HCT116 (cell line): ENCODE measurements at regions not wholly inside any gene's neighbourhood (a gene's known extent, or its start where the extent isn't known, plus 50 kb on each side); places are given as distances from the start of the nearest gene placed in this dataset.

ENCODE experiments used
- ATAC-seq: fragments of 200-7000 bp; cut with Tn5 transposase; 2 replicates; pipeline ENCODE4 v1.9.1; 2020; ENCODE audit warnings: mild to moderate bottlenecking, moderate library complexity
- BruUV-seq: library from RNA; stranded (reverse); fragments of 400-500 nt; replicated peaks from 2 replicates; lab custom pipeline; 2021; lab: Mats Ljungman, UMichigan
- CTCF ChIA-PET: fragments of 300-600 bp; sonication (Branson Sonifier 250); formaldehyde crosslinking; loops from one replicate; lab custom pipeline; 2021; ENCODE audit warnings: antibody characterized with exemption; lab: Charles Lee
- POLR2A ChIA-PET: fragments of 300-600, 350-600 bp; sonication (Branson Sonifier 250); formaldehyde crosslinking; loops from one replicate; lab custom pipeline; 2021; ENCODE audit warnings: antibody characterized with exemption; lab: Charles Lee
- RAD21 ChIA-PET, 2 experiments: fragments of 300-600 bp; sonication (Branson Sonifier 250); formaldehyde crosslinking; loops; one replicate each; lab custom pipeline; 2023; ENCODE audit warnings: low total read pairs in 2 of 2; ENCODE audit not compliant: uncharacterized antibody in 2 of 2, unreplicated experiment in 2 of 2, low non-redundant PET in 1 of 2; lab: Charles Lee
- DNase-seq: peaks from one replicate; pipeline ENCODE4 v3.0.0-alpha.2; 2010; ENCODE audit warnings: low read depth, low spot score
- H2AFZ ChIP-seq: fragments of 200-600 bp; shearing (Covaris generic), sonication (generic); 2 replicates; pipeline ENCODE4 v1.6.1; 2017; ENCODE audit warnings: low read depth, mixed run types, mixed read lengths, antibody characterized with exemption, low read length; ENCODE audit not compliant: poor library complexity, severe bottlenecking
- H3K27ac ChIP-seq: 2 replicates; pipeline ENCODE4 v1.5.1; 2012; ENCODE audit warnings: low read depth, low read length
- H3K27me3 ChIP-seq: fragments of 200-600 bp; sonication (generic); 2 replicates; pipeline ENCODE4 v1.6.1; 2016; ENCODE audit warnings: mixed run types, low read length, mixed read lengths; ENCODE audit not compliant: insufficient read depth
- H3K36me3 ChIP-seq, 2 experiments: fragments of 200-500 bp in 1 of 2; fragments of 200-600 bp in 1 of 2; sonication (Bioruptor generic) in 1 of 2; sonication (generic) in 1 of 2; 2 replicates each; pipeline versions ENCODE4 v1.5.1 to v1.6.1; 2014 to 2016; ENCODE audit warnings: low read length in 2 of 2, inconsistent platforms in 1 of 2, mixed read lengths in 1 of 2, mixed run types in 1 of 2; ENCODE audit not compliant: insufficient read depth in 2 of 2, control insufficient read depth in 1 of 2
- H3K4me1 ChIP-seq, 2 experiments: fragments of 200-600 bp in 1 of 2; sonication (generic) in 1 of 2; 2 replicates each; pipeline versions ENCODE4 v1.5.1 to v1.6.1; 2012 to 2017; ENCODE audit warnings: low read length in 2 of 2, inconsistent platforms in 1 of 2, mild to moderate bottlenecking in 1 of 2, mixed read lengths in 1 of 2, mixed run types in 1 of 2, moderate library complexity in 1 of 2; ENCODE audit not compliant: insufficient read depth in 2 of 2, control insufficient read depth in 1 of 2
- H3K4me2 ChIP-seq: fragments of 200-600 bp; sonication (generic); 2 replicates; pipeline ENCODE4 v1.6.1; 2017; ENCODE audit warnings: mixed run types, low read length, mixed read lengths
- H3K4me3 ChIP-seq, 2 experiments: fragments of 200-600 bp in 1 of 2; sonication (generic) in 1 of 2; replicated peaks in 1 of 2; 2 replicates each; pipeline ENCODE4 v1.5.1; 2011 to 2016; ENCODE audit warnings: low read length in 2 of 2, control low read depth in 1 of 2, low read depth in 1 of 2, mild to moderate bottlenecking in 1 of 2, mixed read lengths in 1 of 2, mixed run types in 1 of 2
- H3K79me2 ChIP-seq: fragments of 200-600 bp; sonication (generic); 2 replicates; pipeline ENCODE4 v1.6.1; 2017; ENCODE audit warnings: mild to moderate bottlenecking, mixed run types, low read length, moderate library complexity, mixed read lengths; ENCODE audit not compliant: insufficient read depth
- H3K9ac ChIP-seq: fragments of 200-600 bp; sonication (generic); 2 replicates; pipeline ENCODE4 v1.6.1; 2016; ENCODE audit warnings: low read length, mixed read lengths
- H3K9me2 ChIP-seq: fragments of 200-600 bp; sonication (generic), shearing (Covaris generic); 2 replicates; pipeline ENCODE4 v1.6.1; 2017; ENCODE audit warnings: mixed run types, mild to moderate bottlenecking, moderate library complexity; ENCODE audit not compliant: insufficient read depth
- H3K9me3 ChIP-seq, 2 experiments: fragments of 200-500 bp in 1 of 2; fragments of 200-600 bp in 1 of 2; sonication (Bioruptor generic) in 1 of 2; sonication (generic) in 1 of 2; 2 replicates each; pipeline ENCODE4 v1.6.1; 2014 to 2017; ENCODE audit warnings: low read length in 2 of 2, mixed read lengths in 2 of 2, inconsistent platforms in 1 of 2, low read depth in 1 of 2, mild to moderate bottlenecking in 1 of 2, mixed run types in 1 of 2, moderate library complexity in 1 of 2; ENCODE audit not compliant: control insufficient read depth in 1 of 2, insufficient read depth in 1 of 2
- H4K20me1 ChIP-seq: fragments of 200-600 bp; sonication (generic), shearing (Covaris generic); 2 replicates; pipeline ENCODE4 v1.6.1; 2017; ENCODE audit warnings: mixed run types, mild to moderate bottlenecking, moderate library complexity; ENCODE audit not compliant: insufficient read depth
- CEBPB ChIP-seq: IDR thresholded peaks from 2 replicates; pipeline ENCODE4 v1.6.1; 2012; ENCODE audit warnings: low read depth
- ELF1 ChIP-seq: IDR thresholded peaks from 2 replicates; pipeline ENCODE4 v1.6.1; 2012; ENCODE audit warnings: low read depth, borderline replicate concordance
- EZH2phosphoT487 ChIP-seq: fragments of 200-600 bp; IDR thresholded peaks from 2 replicates; pipeline ENCODE4 v1.6.1; 2018; ENCODE audit warnings: antibody characterized with exemption, borderline replicate concordance
- FOSL1 ChIP-seq: IDR thresholded peaks from 2 replicates; pipeline ENCODE4 v1.6.1; 2012; ENCODE audit warnings: low read depth
- JUND ChIP-seq: IDR thresholded peaks from 2 replicates; pipeline ENCODE4 v1.6.1; 2012
- POLR2A ChIP-seq: IDR thresholded peaks from 2 replicates; pipeline ENCODE4 v1.7.0; 2011; ENCODE audit warnings: borderline replicate concordance; ENCODE audit not compliant: insufficient read depth, insufficient read length; ENCODE audit errors: extremely low read depth
- POLR2AphosphoS5 ChIP-seq: IDR thresholded peaks from 2 replicates; pipeline ENCODE4 v1.6.1; 2011; ENCODE audit warnings: mild to moderate bottlenecking, low read depth, low read length, moderate library complexity
- RAD21 ChIP-seq: IDR thresholded peaks from 2 replicates; pipeline ENCODE4 v1.6.1; 2012; ENCODE audit warnings: low read depth, mild to moderate bottlenecking
- SIN3A ChIP-seq: IDR thresholded peaks from 2 replicates; pipeline ENCODE4 v1.6.1; 2012; ENCODE audit warnings: low read depth
- SP1 ChIP-seq: IDR thresholded peaks from 2 replicates; pipeline ENCODE4 v1.6.1; 2012; ENCODE audit warnings: low read depth
- SRF ChIP-seq: IDR thresholded peaks from 2 replicates; pipeline ENCODE4 v1.6.1; 2012; ENCODE audit warnings: low read depth
- YY1 ChIP-seq: IDR thresholded peaks from 2 replicates; pipeline ENCODE4 v1.6.1; 2011; ENCODE audit warnings: low read length, low read depth, moderate library complexity, mild to moderate bottlenecking; ENCODE audit not compliant: insufficient replicate concordance; ENCODE audit errors: extremely low read depth
- ZFX ChIP-seq: fragments of 450-650 bp; IDR thresholded peaks from 2 replicates; pipeline ENCODE4 v1.6.1; 2017
- ZNF274 ChIP-seq: fragments of 200-500 bp; sonication (Bioruptor generic); IDR thresholded peaks from 2 replicates; pipeline ENCODE4 v1.6.1; 2014; ENCODE audit warnings: mild to moderate bottlenecking, low read depth, low read length, inconsistent platforms
- intact Hi-C: fragments of 100-400 bp; cut with micrococcal nuclease; formaldehyde crosslinking; loops from 2 replicates; pipeline ENCODE4 v1.10.0; 2022
- TF ChIP-seq, protein P1 (sequence below), 3 experiments: fragments of 200-600 bp in 1 of 3; sonication (generic) in 1 of 3; IDR thresholded peaks in 2 of 3; conservative IDR thresholded peaks in 1 of 3; 2 replicates each; pipeline ENCODE4 v1.5.1; 2012 to 2017; ENCODE audit warnings: low read depth in 2 of 3, low read length in 2 of 3, antibody characterized with exemption in 1 of 3, borderline replicate concordance in 1 of 3, control low read depth in 1 of 3, mild to moderate bottlenecking in 1 of 3, mixed read lengths in 1 of 3, mixed run types in 1 of 3, moderate library complexity in 1 of 3; ENCODE audit not compliant: insufficient read depth in 1 of 3
- TF ChIP-seq, protein P2 (sequence below): IDR thresholded peaks from 2 replicates; pipeline ENCODE4 v1.6.1; 2012; ENCODE audit warnings: low read depth

DNA sequence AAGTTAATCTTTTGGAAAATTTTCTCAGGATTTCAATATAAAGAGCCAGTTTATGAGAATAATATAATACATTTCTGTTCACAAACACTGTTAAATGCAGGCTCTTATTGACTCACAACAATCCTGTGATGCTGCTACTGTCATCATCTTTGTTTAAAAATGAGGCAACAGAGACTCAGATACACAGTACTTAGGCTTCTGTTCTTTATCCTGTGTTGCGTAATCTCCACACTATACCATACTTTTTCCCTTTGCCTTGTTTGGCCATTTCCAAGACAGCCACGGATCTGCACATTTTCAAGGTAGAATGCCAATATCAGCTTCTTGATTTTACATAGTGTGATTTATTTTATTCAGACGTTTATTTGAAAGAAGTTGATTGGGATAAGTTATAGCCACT lies 699.0 kb upstream of the CITED2 start:
- no TSS peak for BruUV-seq
- ATAC-seq (no peak), DNase-seq (no peak)
- TF ChIP-seq RAD21 (no peak), SP1 (no peak), ELF1 (no peak), CEBPB (0 out of 2 replicates have a peak, but pooled peaks have one; percentile 21)
- TF ChIP-seq, protein P1, sequence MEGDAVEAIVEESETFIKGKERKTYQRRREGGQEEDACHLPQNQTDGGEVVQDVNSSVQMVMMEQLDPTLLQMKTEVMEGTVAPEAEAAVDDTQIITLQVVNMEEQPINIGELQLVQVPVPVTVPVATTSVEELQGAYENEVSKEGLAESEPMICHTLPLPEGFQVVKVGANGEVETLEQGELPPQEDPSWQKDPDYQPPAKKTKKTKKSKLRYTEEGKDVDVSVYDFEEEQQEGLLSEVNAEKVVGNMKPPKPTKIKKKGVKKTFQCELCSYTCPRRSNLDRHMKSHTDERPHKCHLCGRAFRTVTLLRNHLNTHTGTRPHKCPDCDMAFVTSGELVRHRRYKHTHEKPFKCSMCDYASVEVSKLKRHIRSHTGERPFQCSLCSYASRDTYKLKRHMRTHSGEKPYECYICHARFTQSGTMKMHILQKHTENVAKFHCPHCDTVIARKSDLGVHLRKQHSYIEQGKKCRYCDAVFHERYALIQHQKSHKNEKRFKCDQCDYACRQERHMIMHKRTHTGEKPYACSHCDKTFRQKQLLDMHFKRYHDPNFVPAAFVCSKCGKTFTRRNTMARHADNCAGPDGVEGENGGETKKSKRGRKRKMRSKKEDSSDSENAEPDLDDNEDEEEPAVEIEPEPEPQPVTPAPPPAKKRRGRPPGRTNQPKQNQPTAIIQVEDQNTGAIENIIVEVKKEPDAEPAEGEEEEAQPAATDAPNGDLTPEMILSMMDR (IDR thresholded peaks at IDR 0.05 in 2 of 3, conservative IDR thresholded peaks at IDR 0.05 in 1 of 3; ENCODE audit: borderline replicate concordance in 1 of 3, insufficient read depth in 1 of 3, low read depth in 2 of 3, low read length in 2 of 3): no peak
- H3K4me1 ChIP-seq: no peaks in the 10 kb centered on the region
- no peaks in the 10 kb centered on the region for H3K9me3 ChIP-seq
- H3K27me3 ChIP-seq: no peaks in the 10 kb centered on the region
- ChIA-PET POLR2A (no interaction called here), RAD21 (no interaction called here), CTCF (no interaction called here)
- H3K4me3 ChIP-seq: no peak overlapping the region
- H3K4me2 ChIP-seq: no peak overlapping the region
- H3K36me3 ChIP-seq: no peaks in the 10 kb centered on the region
- no peaks in the 10 kb centered on the region for H3K79me2 ChIP-seq
- intact Hi-C loops: no loop called here
- no peaks in the 10 kb centered on the region for H3K9me2 ChIP-seq
- no peak overlapping the region for H3K9ac ChIP-seq
- H3K27ac ChIP-seq: no peak overlapping the region
- H2AFZ ChIP-seq: no peak overlapping the region
- H4K20me1 ChIP-seq: no peaks in the 10 kb centered on the region

DNA sequence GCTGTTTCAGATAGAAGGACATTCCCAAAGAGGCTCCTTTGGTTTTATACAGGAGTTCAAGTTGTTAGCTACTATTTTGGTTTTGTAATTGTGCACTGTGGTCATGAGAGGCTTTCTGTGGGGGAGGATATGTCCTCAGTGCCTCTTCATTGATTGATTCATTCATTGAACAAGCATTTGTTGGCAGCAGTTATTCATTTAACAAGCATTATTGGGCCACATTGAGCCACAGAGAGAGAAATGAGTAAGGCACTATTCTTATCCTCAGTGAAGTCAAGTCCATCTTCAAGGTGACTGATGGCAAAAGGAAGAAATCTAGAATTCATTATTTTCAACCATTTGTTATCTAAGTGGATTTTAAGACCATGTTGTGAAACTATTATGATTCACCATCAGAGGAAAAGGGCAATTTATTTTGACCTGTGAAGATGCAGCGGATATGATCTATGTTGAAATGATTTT lies 697.2 kb upstream of the CITED2 start:
- RAD21 ChIA-PET: no interaction called here
- Histone ChIP-seq H4K20me1 (no peaks in the 10 kb centered on the region), H3K79me2 (no peaks in the 10 kb centered on the region), H3K36me3 (no peaks in the 10 kb centered on the region), H3K27ac (no peak overlapping the region), H3K4me2 (no peak overlapping the region), H3K4me3 (no peak overlapping the region), H3K9me2 (no peaks in the 10 kb centered on the region), H2AFZ (no peak overlapping the region), H3K9me3 (no peaks in the 10 kb centered on the region), H3K9ac (no peak overlapping the region), H3K4me1 (no peaks in the 10 kb centered on the region), H3K27me3 (no peaks in the 10 kb centered on the region)
- DNase-seq (no peak), ATAC-seq (no peak)
- intact Hi-C loops: no loop called here
- no TSS peak for BruUV-seq
- POLR2A ChIA-PET: no interaction called here
- CTCF ChIA-PET: interaction anchor here (1.8 kb wide), 1 partner anchor 19 kb away, joined by 4 read pairs; no protein-coding TSS in a partner anchor
- TF ChIP-seq EZH2phosphoT487 (no peak), POLR2A (no peak), CEBPB (no peak), POLR2AphosphoS5 (no peak), JUND (no peak), RAD21 (no peak), FOSL1 (no peak), ZFX (no peak), YY1 (no peak), SIN3A (no peak), ZNF274 (no peak), SRF (no peak)
- TF ChIP-seq, protein P2, sequence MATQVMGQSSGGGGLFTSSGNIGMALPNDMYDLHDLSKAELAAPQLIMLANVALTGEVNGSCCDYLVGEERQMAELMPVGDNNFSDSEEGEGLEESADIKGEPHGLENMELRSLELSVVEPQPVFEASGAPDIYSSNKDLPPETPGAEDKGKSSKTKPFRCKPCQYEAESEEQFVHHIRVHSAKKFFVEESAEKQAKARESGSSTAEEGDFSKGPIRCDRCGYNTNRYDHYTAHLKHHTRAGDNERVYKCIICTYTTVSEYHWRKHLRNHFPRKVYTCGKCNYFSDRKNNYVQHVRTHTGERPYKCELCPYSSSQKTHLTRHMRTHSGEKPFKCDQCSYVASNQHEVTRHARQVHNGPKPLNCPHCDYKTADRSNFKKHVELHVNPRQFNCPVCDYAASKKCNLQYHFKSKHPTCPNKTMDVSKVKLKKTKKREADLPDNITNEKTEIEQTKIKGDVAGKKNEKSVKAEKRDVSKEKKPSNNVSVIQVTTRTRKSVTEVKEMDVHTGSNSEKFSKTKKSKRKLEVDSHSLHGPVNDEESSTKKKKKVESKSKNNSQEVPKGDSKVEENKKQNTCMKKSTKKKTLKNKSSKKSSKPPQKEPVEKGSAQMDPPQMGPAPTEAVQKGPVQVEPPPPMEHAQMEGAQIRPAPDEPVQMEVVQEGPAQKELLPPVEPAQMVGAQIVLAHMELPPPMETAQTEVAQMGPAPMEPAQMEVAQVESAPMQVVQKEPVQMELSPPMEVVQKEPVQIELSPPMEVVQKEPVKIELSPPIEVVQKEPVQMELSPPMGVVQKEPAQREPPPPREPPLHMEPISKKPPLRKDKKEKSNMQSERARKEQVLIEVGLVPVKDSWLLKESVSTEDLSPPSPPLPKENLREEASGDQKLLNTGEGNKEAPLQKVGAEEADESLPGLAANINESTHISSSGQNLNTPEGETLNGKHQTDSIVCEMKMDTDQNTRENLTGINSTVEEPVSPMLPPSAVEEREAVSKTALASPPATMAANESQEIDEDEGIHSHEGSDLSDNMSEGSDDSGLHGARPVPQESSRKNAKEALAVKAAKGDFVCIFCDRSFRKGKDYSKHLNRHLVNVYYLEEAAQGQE: no peak
